ENCODE measurements at regions not wholly inside any gene's neighbourhood (a gene's known extent, or its start where the extent isn't known, plus 50 kb on each side); places are given as distances from the start of the nearest gene placed in this dataset.
"Not testable (repeated sequence)": the region's sequence is repeated elsewhere in the genome, so short reads cannot be mapped to it uniquely, and the experiment has no call there.

DNA sequence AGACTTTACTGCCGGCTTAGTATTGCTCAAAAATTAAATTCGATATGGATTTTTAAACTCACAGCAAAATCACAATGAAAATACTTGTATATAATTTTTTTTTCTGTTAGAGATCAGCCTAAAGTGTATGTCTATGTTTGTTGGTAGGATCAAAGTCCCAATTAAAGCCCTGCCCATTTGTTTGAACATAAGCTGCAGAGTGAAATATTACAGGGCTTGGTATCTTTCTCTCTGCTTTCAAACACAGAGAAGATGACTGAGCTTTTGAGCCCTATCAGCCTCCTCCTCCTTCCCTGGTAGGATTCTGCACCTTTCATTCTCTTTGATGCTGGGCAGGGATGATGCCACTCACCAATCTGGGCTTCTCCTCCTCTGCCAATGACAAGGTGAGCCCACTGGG lies 345.4 kb downstream of the PPP1R2C start:
- DNase-seq: no peak

DNA sequence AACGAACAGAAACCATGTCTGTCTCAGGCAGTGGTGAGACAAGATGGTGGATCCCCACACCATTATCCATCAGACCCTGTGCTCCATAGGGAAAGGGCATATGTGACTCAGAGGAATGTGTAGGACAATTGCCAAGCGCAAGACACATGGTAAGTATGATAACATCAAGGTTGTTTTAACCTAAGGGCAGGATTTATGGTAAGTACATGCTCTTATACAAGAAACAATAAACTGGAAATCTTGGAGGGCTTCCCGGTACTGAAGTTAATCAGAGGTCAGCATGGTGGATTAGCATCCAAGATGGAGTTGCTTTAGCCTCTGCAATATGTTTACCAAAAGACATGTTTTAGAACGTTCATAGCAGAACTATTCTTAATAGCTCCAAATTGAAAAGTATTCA lies 355.0 kb downstream of the PPP1R2C start:
- no peak for DNase-seq

DNA sequence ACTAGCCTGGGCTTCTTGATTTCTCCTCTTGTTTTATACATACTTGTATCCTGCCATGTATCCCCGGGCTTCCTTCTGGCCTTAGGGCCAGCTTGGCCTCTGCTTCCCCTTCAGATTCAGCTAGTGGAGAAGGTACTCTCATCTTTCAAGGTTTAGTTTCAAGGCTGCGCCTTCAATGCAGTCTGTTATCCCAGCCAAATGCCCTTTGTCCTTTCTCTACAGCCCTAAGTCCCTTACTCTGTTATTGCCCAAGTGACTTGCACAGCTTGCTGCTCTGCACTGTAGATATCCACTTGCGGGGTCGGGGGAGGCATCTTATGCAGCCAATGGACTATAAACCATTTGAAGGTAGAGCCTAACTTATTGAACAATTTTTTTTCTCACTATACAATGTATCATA lies 357.5 kb downstream of the PPP1R2C start:
- DNase-seq: no peak

DNA sequence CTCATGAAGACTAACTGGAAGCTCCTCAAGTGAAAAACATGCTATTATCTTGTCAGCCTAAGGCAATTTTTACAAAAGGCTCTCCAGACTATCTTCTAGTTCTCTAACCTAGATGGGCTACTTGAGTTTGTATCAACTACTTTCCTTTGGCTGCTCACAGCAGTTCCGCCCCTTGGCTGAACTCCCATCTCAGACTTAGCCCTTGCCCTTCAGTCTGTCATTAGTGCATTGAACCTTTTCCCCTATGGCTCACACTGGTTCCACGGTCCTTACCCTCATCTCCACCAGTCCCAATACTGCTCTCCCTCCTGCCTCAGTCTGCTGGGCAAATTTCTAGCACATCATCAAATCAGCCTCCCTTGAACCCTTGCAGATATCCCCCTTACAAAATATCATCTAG lies 362.3 kb downstream of the PPP1R2C start:
- DNase-seq: no peak

GRCh38 chrX:42414057-42414456 lies 363.9 kb downstream of the PPP1R2C start:
- no peak for DNase-seq

DNA sequence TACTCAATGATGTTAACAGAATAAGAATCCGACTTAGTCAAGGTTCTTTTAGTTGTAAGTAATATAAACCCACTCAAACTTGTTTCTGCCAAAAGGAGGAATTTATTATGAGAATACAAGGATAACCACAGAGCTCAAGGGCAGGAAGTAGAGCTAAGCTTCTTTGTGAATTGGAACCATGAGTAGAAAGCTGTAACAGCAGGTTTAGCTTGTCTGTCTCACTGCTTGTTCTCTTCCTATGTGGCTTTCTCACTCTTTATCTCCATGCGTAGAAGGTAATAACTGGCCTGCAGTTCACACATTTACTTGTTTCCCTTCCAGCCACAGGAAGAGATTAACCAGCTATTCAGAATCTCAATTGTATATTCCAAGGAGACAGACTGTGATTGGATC lies 378.3 kb downstream of the PPP1R2C start:
- DNase-seq: no peak

GRCh38 chrX:42398967-42399631 lies 378.9 kb downstream of the PPP1R2C start:
- DNase-seq: no peak

DNA sequence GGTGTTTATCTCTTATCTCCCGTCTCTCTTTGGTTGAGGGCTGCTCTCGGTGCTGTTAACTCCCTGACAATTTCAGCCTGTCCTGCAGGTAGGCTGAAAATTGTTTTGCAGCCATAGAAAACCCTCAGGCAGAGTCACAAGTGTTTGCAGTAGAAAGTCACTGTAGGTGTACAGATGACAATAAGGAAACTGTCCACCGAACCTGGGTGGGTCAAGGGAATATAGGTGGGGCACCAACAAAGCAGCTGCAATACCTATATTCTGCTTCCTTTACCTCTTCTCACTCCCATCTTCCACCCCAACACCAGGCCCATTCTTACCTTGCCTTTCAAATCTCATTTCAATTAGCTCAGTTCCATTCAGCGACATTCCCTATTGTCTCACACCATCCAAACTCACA lies 381.8 kb downstream of the PPP1R2C start:
- DNase-seq: no peak

- DNase-seq: no peak
Measured at GRCh38 chrX:42392846-42393245, 385.1 kb downstream of the PPP1R2C start.

DNA sequence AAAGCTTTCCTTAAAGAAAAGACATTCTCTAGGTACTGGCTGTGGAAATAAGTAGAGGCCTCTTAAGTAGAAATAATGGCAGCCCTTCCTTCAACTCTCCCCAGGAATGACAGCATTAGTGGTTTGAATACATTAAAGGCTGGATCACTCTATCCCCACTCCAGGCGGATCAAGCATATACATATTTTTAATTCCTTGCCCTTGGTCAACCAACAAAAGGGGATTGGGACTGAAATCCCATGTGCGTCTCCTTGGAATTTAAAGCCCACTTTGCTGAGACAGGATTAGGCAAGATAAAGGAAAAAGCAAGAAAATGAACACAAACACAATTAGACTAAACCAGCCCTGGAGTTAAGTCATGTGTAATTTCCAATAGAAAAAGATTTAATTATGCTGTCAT lies 391.3 kb downstream of the PPP1R2C start:
- DNase-seq: no peak

GRCh38 chrX:42385730-42386129 lies 392.2 kb downstream of the PPP1R2C start:
- no peak for DNase-seq

- no peak for DNase-seq
Measured at GRCh38 chrX:42384956-42385355, 393.0 kb downstream of the PPP1R2C start.

DNA sequence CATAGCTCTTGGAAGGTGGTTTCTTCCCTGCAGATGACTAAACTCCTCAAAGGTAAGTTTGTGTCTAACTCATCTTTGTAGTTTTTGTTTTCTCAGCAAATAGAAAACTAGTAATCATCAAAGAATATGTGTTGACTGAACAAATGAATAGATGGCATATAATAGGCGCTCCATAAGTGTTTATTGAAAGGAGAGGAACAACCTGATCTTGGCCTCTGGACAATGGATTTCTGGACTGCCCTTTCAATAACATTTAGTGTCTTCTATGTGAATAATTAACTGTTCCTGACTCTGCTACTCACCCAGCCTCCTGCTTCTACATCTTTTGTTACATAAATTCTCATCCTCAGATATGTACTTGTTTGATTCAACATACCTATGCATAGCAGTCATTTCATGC lies 399.1 kb downstream of the PPP1R2C start:
- DNase-seq: no peak

DNA sequence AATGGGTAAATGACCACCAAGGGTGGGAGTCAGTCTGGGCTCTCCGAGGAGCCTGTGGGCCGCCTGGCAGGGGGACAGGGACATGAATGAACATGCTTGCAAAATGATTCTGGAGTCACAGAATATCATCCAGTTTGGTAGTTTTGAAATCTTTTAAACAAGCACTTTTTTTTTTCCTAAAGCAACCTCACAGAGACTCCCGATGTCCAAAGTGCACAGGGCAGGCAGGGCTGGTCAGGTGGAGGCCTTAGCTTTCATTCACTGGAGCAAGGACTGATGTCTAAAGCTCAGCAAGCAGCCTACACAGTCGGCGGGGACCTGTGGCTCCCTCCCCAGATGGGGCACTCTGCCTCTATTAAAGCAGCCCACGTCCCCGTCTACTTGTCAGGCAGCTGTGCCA lies 402.9 kb downstream of the PPP1R2C start:
- DNase-seq: no peak

DNA sequence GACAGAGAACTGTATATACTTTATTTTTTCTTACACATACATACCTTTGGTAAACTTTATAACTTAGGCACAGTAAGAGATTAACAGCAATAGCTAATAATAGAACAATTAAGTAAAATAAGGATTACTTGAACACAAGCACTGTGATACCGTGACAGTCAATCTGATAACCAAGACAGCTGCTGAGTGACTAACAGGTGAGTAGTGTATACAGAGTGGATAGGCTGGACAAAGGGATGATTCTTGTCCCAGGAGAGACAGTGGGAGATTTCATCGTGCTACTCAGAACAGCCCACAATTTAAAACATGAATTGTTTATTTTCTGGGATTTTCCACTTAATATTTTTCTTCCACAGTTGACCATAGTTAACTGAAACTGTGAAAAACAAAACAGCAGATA lies 411.8 kb downstream of the PPP1R2C start:
- DNase-seq: no peak

DNA sequence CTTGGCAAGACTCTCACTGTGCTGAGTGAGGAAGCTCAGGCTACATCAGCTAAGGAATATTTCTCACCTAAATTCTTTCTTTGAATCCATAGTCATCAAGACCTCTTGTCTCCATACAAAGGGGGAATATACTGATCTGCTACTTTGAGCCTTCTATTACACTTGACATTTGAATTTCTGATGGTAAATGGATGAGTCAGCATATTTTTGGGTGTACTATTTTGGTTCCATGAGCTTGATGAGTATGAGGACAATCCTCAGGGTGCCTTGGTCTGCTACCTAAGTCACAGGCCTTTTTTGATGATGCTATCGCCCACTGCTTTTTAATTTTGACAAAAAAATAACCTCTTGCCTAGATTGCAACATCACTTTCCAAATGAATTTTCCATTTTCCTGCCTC lies 415.7 kb downstream of the PPP1R2C start:
- DNase-seq: no peak

DNA sequence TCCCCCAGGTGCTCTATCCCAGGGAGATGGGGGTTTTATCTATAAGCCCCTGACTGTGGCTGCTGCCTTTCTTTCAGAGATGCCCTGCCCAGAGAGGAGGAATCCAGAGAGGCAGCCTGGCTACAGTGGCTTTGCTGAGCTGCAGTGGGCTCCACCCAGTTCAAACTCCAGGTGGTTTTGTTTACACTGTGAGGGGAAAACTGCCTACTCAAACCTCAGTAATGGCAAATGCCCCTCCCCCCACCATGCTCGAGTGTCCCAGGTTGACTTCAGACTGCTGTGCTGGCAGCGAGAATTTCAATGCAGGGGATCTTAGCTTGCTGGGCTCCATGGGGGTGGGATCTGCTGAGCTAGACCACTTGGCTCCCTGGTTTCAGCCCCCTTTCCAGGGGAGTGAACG lies 419.6 kb upstream of the CASK start:
- DNase-seq: not testable (repeated sequence)
